ENCODE measurements at regions not wholly inside any gene's neighbourhood (a gene's known extent, or its start where the extent isn't known, plus 50 kb on each side); places are given as distances from the start of the nearest gene placed in this dataset.

GRCh38 chr3:177610262-177610661 is 413.0 kb upstream of the TBL1XR1 start:
- no peak for TF ChIP-seq CTCF (IDR thresholded peaks at IDR 0.05 in 4 of 5, conservative IDR thresholded peaks at IDR 0.05 in 1 of 5)
- TF ChIP-seq POLR2A (IDR thresholded peaks at IDR 0.05) = no peak
- intact Hi-C loops (cut with DNase I; ENCODE audit: low total_unique reads) (loop anchor here (5.0 kb wide), 1 partner anchor 248 kb away; no protein-coding TSS in a partner anchor), in situ Hi-C loops (cut with MboI; ENCODE audit: low sequenced_read_pairs in 4 of 4) (no loop called here)
- Histone ChIP-seq H3K27me3 (no peaks in the 10 kb centered on the region), H3K4me1 (peaks cover 9 to 14% of the 10 kb centered on the region in 2 donors), H3K9me3 (no peaks in the 10 kb centered on the region), H3K27ac (no peak overlapping the region), H3K36me3 (no peaks in the 10 kb centered on the region), H3K4me3 (no peak overlapping the region)
- ATAC-seq (no peak), DNase-seq (no peak)

DNA sequence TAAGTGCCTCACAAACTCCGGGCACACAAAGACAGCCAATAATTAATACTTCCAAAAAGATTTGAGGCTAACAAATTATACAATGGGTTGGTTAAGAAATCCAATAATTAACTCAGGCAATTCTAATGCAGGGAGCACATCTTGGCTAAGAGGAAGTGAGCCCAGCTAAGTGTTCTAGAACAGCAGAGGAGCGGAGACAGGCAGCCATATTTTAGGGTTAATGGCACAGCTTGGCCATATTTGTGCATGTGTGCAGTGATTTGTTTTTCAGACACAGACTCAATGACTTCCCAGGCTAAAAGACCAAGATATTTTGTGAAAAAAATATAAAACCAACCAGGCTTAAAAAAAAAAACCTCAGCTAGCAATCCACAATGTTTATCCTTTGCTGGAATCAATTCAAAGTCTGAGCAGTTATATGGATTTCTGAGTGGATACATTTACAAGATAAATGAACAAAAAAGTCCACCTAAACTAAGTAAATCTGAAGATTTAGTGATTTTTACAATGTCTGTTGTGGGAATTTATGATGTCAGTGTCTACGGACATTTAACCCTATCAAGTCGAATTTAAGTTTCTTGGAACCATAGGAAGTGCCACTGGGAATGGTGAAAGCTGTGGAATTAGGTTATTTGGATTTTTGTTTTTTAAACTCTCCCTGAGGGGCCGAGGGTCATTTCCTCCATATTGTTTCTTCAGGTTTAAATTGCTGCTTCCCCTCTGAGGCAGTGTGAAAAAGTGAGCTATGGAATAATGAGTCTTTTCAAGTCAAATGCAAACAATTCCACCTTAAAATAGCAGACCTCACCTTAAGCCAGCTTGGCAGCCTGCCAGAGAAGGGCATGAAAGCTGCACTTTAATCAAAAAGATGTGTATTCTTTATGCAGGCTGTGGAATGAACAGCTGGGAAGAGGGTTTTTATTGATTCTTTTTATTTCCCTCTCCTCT is 413.7 kb upstream of the TBL1XR1 start:
- no peaks in the 10 kb centered on the region for H3K9me3 ChIP-seq
- intact Hi-C loops (cut with DNase I; ENCODE audit: low total_unique reads) (loop anchor here (5.0 kb wide), 1 partner anchor 249 kb away; no protein-coding TSS in a partner anchor), in situ Hi-C loops (cut with MboI; ENCODE audit: low sequenced_read_pairs in 4 of 4) (no loop called here)
- TF ChIP-seq CTCF (IDR thresholded peaks at IDR 0.05 in 4 of 5, conservative IDR thresholded peaks at IDR 0.05 in 1 of 5) (no peak), POLR2A (IDR thresholded peaks at IDR 0.05) (no peak)
- peaks cover 9 to 20% of the 10 kb centered on the region in 2 donors for H3K4me1 ChIP-seq
- H3K4me3 ChIP-seq = no peak overlapping the region
- H3K27me3 ChIP-seq = no peaks in the 10 kb centered on the region
- ATAC-seq = no peak
- H3K27ac ChIP-seq = no peak overlapping the region
- H3K36me3 ChIP-seq = no peaks in the 10 kb centered on the region
- DNase-seq = no peak

DNA sequence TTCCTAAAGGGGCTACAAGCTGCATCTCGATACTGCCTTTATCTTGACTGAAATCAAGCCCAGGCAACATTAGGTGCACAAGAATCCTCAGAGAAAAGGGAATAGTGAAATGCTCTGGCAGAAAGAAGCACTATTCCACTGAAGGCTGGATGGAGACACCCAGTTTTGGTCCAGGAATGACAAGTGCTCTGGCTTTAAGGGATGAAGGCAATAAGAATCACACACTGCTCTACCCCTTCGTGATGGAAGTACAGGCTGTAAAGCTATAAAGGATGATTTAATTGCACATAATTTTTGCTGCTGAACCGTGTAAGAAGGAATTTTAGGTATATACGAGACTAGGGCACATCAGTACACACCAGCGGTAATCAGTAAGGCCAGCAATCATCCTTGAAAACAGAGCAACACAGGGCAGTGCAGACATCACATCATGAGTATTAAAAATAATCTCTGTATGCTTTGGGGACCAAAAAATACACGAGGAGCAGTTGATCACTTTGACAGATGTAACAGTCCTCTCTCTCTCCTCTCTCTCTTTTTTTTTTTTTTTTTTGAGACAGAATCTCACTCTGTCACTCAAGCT is 414.6 kb upstream of the TBL1XR1 start:
- Histone ChIP-seq H3K4me3 (no peak overlapping the region), H3K4me1 (peaks cover 9 to 20% of the 10 kb centered on the region in 2 donors), H3K9me3 (no peaks in the 10 kb centered on the region), H3K27me3 (no peaks in the 10 kb centered on the region), H3K27ac (no peak overlapping the region), H3K36me3 (no peaks in the 10 kb centered on the region)
- peak in 1 of 2 donors; percentile 8 for ATAC-seq
- no peak for DNase-seq
- TF ChIP-seq POLR2A (IDR thresholded peaks at IDR 0.05) = no peak
- TF ChIP-seq CTCF (IDR thresholded peaks at IDR 0.05 in 4 of 5, conservative IDR thresholded peaks at IDR 0.05 in 1 of 5) = no peak
- in situ Hi-C loops (cut with MboI; ENCODE audit: low sequenced_read_pairs in 4 of 4) = no loop called here
- intact Hi-C loops (cut with DNase I; ENCODE audit: low total_unique reads) = loop anchor here (5.0 kb wide), 1 partner anchor 250 kb away; no protein-coding TSS in a partner anchor

DNA sequence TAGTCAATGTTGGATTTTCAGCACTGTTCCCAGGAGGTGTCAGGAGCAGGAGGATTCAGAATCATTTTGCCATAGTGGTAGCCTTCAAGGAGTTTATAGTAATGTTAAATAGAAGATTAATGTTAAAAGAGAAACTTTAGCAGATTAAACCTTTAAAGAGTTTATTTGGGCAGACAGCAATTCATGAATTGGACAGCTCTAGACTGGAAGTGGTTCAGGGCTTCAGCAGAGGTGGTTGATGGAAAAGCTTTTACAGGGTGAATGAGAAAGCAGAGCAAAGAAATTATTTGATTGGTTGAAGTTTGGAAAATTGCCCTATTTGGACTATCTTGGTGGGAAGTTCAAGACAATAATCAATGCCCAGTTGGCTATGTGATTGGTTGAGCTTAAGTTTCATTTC is 416.6 kb upstream of the TBL1XR1 start:
- Histone ChIP-seq H3K36me3 (no peaks in the 10 kb centered on the region), H3K27ac (no peak overlapping the region), H3K4me1 (peaks cover 9 to 25% of the 10 kb centered on the region in 2 donors), H3K4me3 (no peak overlapping the region), H3K27me3 (no peaks in the 10 kb centered on the region), H3K9me3 (no peaks in the 10 kb centered on the region)
- in situ Hi-C loops (cut with MboI; ENCODE audit: low sequenced_read_pairs in 4 of 4) = no loop called here
- no peak for ATAC-seq
- no peak for TF ChIP-seq CTCF (IDR thresholded peaks at IDR 0.05 in 4 of 5, conservative IDR thresholded peaks at IDR 0.05 in 1 of 5)
- TF ChIP-seq POLR2A (IDR thresholded peaks at IDR 0.05) = no peak
- DNase-seq = no peak
- intact Hi-C loops (cut with DNase I; ENCODE audit: low total_unique reads) = loop anchor here (5.0 kb wide), 1 partner anchor 252 kb away; no protein-coding TSS in a partner anchor
